Activated naive CD4-positive, alpha-beta T cell (primary cell): ENCODE measurements at regions not wholly inside any gene's neighbourhood (a gene's known extent, or its start where the extent isn't known, plus 50 kb on each side); places are given as distances from the start of the nearest gene placed in this dataset.

ENCODE experiments used
- DNase-seq, 4 experiments: peaks; one replicate each; lab custom pipeline; 2025; lab: John Stamatoyannopoulos, UW

- no peak for DNase-seq
Measured at GRCh38 chr20:60244373-60245146, 286.3 kb downstream of the CDH26 start.

GRCh38 chr20:60246751-60247150 lies 288.5 kb downstream of the CDH26 start:
- no peak for DNase-seq

- DNase-seq: no peak
Measured at GRCh38 chr20:60249436-60249835, 291.2 kb downstream of the CDH26 start.

GRCh38 chr20:60250251-60250650 lies 292.0 kb downstream of the CDH26 start:
- DNase-seq: no peak

- DNase-seq: no peak
Measured at GRCh38 chr20:60252866-60253265, 294.6 kb downstream of the CDH26 start.

GRCh38 chr20:60253471-60253870 lies 295.2 kb downstream of the CDH26 start:
- no peak for DNase-seq

- no peak for DNase-seq
Measured at GRCh38 chr20:60254901-60255411, 296.7 kb downstream of the CDH26 start.

- no peak for DNase-seq
Measured at GRCh38 chr20:60255415-60255814, 297.2 kb downstream of the CDH26 start.

- DNase-seq: no peak
Measured at GRCh38 chr20:60255866-60256265, 297.6 kb downstream of the CDH26 start.

GRCh38 chr20:60256811-60257210 lies 298.6 kb downstream of the CDH26 start:
- DNase-seq: no peak

GRCh38 chr20:60257671-60258070 lies 299.4 kb downstream of the CDH26 start:
- no peak for DNase-seq

GRCh38 chr20:60258255-60258863 lies 300.1 kb downstream of the CDH26 start:
- no peak for DNase-seq

GRCh38 chr20:60261333-60261732 lies 303.1 kb downstream of the CDH26 start:
- no peak for DNase-seq

GRCh38 chr20:60262967-60263603 lies 304.9 kb downstream of the CDH26 start:
- DNase-seq: peak; percentile 3 to 29 (median 10)

GRCh38 chr20:60263725-60264709 lies 305.8 kb downstream of the CDH26 start:
- DNase-seq: no peak

GRCh38 chr20:60266177-60266823 lies 308.1 kb downstream of the CDH26 start:
- DNase-seq: peak in 1 of 4 experiments; percentile 0

- no peak for DNase-seq
Measured at GRCh38 chr20:60268491-60268890, 310.3 kb downstream of the CDH26 start.

GRCh38 chr20:60269573-60270162 lies 311.4 kb downstream of the CDH26 start:
- DNase-seq: no peak

- DNase-seq: no peak
Measured at GRCh38 chr20:60270341-60270740, 312.1 kb downstream of the CDH26 start.

GRCh38 chr20:60271597-60271996 lies 313.4 kb downstream of the CDH26 start:
- DNase-seq: no peak

- DNase-seq: no peak
Measured at GRCh38 chr20:60272790-60273189, 314.6 kb downstream of the CDH26 start.
